ENCODE measurements at regions not wholly inside any gene's neighbourhood (a gene's known extent, or its start where the extent isn't known, plus 50 kb on each side); places are given as distances from the start of the nearest gene placed in this dataset.

- no peak for DNase-seq
Observed at GRCh38 chr13:54599413-54599812, 1570.8 kb downstream of the OLFM4 start.

- no peak for DNase-seq
Observed at GRCh38 chr13:54606944-54607343, 1578.3 kb downstream of the OLFM4 start.

GRCh38 chr13:54607421-54607820, 1578.8 kb downstream of the OLFM4 start:
- no peak for DNase-seq

GRCh38 chr13:54611390-54611789, 1582.8 kb downstream of the OLFM4 start:
- DNase-seq, result no peak

GRCh38 chr13:54614726-54615125, 1586.1 kb downstream of the OLFM4 start:
- no peak for DNase-seq

GRCh38 chr13:54626504-54626903, 1597.9 kb downstream of the OLFM4 start:
- DNase-seq, result peak; percentile 53

GRCh38 chr13:54627646-54628372, 1599.2 kb downstream of the OLFM4 start:
- DNase-seq, result no peak

- no peak for DNase-seq
Observed at GRCh38 chr13:54628383-54628782, 1599.8 kb downstream of the OLFM4 start.

GRCh38 chr13:54633456-54633855, 1604.8 kb downstream of the OLFM4 start:
- no peak for DNase-seq

- no peak for DNase-seq
Observed at GRCh38 chr13:54636231-54636630, 1607.6 kb downstream of the OLFM4 start.

- DNase-seq, result peak; percentile 23
Observed at GRCh38 chr13:54637366-54637765, 1608.8 kb downstream of the OLFM4 start.

- DNase-seq, result no peak
Observed at GRCh38 chr13:54640719-54641118, 1612.1 kb downstream of the OLFM4 start.

- DNase-seq, result no peak
Observed at GRCh38 chr13:54643863-54644262, 1615.2 kb downstream of the OLFM4 start.

GRCh38 chr13:54647275-54647674, 1618.7 kb downstream of the OLFM4 start:
- no peak for DNase-seq

GRCh38 chr13:54657588-54657987, 1629.0 kb downstream of the OLFM4 start:
- DNase-seq, result no peak

GRCh38 chr13:54658771-54659170, 1630.2 kb downstream of the OLFM4 start:
- DNase-seq, result no peak

- no peak for DNase-seq
Observed at GRCh38 chr13:54660277-54660676, 1631.7 kb downstream of the OLFM4 start.

- no peak for DNase-seq
Observed at GRCh38 chr13:54676526-54677113, 1648.0 kb downstream of the OLFM4 start.

- DNase-seq, result no peak
Observed at GRCh38 chr13:54682184-54682583, 1653.6 kb downstream of the OLFM4 start.

- DNase-seq, result no peak
Observed at GRCh38 chr13:54687173-54687572, 1658.6 kb downstream of the OLFM4 start.

- DNase-seq, result no peak
Observed at GRCh38 chr13:54699831-54700230, 1671.2 kb downstream of the OLFM4 start.

GRCh38 chr13:54705738-54706137, 1677.1 kb downstream of the OLFM4 start:
- DNase-seq, result no peak

- DNase-seq, result no peak
Observed at GRCh38 chr13:54706336-54706735, 1677.7 kb downstream of the OLFM4 start.

GRCh38 chr13:54709546-54709945, 1680.9 kb downstream of the OLFM4 start:
- DNase-seq, result no peak

- no peak for DNase-seq
Observed at GRCh38 chr13:54733639-54734038, 1705.0 kb downstream of the OLFM4 start.
